Fibroblast of mammary gland (primary cell): ENCODE measurements at regions not wholly inside any gene's neighbourhood (a gene's known extent, or its start where the extent isn't known, plus 50 kb on each side); places are given as distances from the start of the nearest gene placed in this dataset.

Experiments used
- DNase-seq: peaks from one replicate; pipeline ENCODE4 v3.0.0-alpha.2; 2010; ENCODE audit warnings: low read depth
- H3K4me3 ChIP-seq: 2 replicates; pipeline ENCODE4 v1.5.1; 2011; ENCODE audit warnings: low read depth, mild to moderate bottlenecking, low read length, moderate library complexity; ENCODE audit not compliant: control insufficient read depth
- TF ChIP-seq, protein P1 (sequence below): conservative IDR thresholded peaks from 2 replicates; pipeline ENCODE4 v1.5.1; 2011; ENCODE audit warnings: low read depth, low read length, inconsistent platforms; ENCODE audit not compliant: control insufficient read depth, insufficient read depth

GRCh38 chr2:221312634-221313033 is 259.5 kb downstream of the EPHA4 start:
- TF ChIP-seq, protein P1, sequence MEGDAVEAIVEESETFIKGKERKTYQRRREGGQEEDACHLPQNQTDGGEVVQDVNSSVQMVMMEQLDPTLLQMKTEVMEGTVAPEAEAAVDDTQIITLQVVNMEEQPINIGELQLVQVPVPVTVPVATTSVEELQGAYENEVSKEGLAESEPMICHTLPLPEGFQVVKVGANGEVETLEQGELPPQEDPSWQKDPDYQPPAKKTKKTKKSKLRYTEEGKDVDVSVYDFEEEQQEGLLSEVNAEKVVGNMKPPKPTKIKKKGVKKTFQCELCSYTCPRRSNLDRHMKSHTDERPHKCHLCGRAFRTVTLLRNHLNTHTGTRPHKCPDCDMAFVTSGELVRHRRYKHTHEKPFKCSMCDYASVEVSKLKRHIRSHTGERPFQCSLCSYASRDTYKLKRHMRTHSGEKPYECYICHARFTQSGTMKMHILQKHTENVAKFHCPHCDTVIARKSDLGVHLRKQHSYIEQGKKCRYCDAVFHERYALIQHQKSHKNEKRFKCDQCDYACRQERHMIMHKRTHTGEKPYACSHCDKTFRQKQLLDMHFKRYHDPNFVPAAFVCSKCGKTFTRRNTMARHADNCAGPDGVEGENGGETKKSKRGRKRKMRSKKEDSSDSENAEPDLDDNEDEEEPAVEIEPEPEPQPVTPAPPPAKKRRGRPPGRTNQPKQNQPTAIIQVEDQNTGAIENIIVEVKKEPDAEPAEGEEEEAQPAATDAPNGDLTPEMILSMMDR, result no peak
- DNase-seq, result no peak
- no peak overlapping the region for H3K4me3 ChIP-seq

- no peak for DNase-seq
- no peak overlapping the region for H3K4me3 ChIP-seq
- TF ChIP-seq, protein P1, result no peak
These were observed 257.3 kb downstream of the EPHA4 start for GRCh38 chr2:221314786-221315185.

DNA sequence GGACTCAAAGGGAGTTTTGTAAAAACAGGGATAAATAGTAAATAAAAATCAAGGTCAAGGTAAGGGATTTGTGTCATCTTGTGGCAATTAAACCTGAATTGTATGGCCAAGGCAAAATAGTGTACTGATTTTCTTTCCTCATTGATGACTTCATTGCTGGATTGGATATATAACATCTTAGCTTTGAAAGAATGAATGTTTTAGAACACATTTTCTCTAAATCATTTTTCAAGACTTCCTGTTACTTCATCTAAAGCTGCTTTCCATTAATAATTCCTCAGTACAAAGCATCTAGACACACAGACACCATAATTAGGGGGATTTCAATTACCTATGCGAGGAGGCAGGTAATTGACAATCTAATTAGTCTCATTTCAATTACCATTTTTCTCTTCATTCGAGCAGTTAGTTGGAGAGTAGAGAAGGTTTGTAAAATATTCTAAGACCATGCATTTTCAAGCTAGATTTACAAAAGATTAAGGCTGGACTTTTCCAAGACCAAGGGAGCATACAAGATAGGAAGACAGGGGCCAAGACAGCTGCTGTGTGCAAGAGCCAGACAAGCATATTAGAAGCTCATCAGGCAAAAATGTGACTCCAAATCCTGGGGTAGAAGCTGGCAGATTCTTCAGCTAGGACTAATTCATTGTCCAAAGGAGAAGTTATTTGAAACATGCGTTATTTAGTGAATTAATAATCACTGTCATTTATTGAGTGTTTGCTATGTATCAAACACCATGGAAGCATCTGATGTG is 253.6 kb downstream of the EPHA4 start:
- no peak overlapping the region for H3K4me3 ChIP-seq
- DNase-seq, result no peak
- TF ChIP-seq, protein P1, result no peak

DNA sequence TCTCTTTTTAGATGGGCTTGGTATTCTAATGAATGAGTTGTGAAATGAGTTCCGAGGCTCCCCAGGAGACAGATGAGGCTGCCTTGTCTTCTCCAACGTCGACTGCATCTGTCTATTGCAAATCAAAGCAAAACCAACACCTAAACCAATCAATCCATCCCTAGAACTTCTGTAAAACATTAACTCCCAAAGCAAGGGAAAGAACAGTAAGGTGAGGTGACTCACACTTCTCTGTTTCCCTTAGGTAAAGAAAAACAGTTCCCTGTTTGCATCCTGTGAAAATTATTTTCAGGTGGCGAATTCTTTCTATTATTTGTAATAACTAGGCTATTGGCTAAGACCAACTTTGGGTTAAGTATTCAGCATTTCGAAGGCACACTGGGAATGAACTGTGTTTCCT is 249.4 kb downstream of the EPHA4 start:
- TF ChIP-seq, protein P1, result no peak
- no peak for DNase-seq
- H3K4me3 ChIP-seq, result no peak overlapping the region

- TF ChIP-seq, protein P1, result no peak
- no peak for DNase-seq
- no peak overlapping the region for H3K4me3 ChIP-seq
These were observed 248.6 kb downstream of the EPHA4 start for GRCh38 chr2:221323513-221323912.

GRCh38 chr2:221330436-221330835 is 241.7 kb downstream of the EPHA4 start:
- TF ChIP-seq, protein P1, result no peak
- H3K4me3 ChIP-seq, result no peak overlapping the region
- no peak for DNase-seq
